ENCODE measurements at regions not wholly inside any gene's neighbourhood (a gene's known extent, or its start where the extent isn't known, plus 50 kb on each side); places are given as distances from the start of the nearest gene placed in this dataset.

DNA sequence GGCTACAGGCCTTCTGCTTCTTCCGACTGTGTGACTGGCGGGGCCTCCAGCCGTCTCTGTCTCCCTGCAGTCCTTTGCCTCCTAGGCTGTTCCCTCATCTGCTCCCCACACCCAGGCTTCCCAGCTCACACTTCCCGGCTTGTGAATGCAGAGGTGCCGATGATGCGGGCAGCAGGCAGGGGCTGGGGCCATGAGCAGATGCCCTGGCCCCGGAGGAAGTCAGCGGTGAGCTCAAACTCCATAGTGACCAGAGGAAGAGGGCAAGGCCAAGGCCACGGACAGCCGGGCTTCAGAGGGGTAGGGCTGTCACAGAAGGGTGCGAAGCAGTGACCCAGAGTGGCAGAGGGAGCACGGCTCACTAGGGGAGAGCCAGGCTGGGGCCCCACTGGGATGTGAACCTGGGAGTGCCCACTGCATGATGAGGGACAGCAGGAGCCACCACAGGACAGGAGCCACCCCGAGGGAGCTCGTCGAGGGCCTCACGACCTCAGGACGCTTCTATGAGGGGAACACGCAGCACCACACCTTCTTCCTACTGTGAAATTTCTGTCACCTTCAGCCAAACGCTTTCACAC is 515.9 kb downstream of the EIPR1 start:
- DNase-seq (ENCODE audit: low spot score in 2 of 2): no peak
- intact Hi-C loops (cut with DNase I): no loop called here
- no peaks in the 10 kb centered on the region for H3K4me1 ChIP-seq
- no peaks in the 10 kb centered on the region for H3K9me3 ChIP-seq
- no peak overlapping the region for H3K4me3 ChIP-seq
- no peak overlapping the region for H3K27ac ChIP-seq
- H3K27me3 ChIP-seq: no peaks in the 10 kb centered on the region
- no peaks in the 10 kb centered on the region for H3K36me3 ChIP-seq
- TF ChIP-seq, protein P1, sequence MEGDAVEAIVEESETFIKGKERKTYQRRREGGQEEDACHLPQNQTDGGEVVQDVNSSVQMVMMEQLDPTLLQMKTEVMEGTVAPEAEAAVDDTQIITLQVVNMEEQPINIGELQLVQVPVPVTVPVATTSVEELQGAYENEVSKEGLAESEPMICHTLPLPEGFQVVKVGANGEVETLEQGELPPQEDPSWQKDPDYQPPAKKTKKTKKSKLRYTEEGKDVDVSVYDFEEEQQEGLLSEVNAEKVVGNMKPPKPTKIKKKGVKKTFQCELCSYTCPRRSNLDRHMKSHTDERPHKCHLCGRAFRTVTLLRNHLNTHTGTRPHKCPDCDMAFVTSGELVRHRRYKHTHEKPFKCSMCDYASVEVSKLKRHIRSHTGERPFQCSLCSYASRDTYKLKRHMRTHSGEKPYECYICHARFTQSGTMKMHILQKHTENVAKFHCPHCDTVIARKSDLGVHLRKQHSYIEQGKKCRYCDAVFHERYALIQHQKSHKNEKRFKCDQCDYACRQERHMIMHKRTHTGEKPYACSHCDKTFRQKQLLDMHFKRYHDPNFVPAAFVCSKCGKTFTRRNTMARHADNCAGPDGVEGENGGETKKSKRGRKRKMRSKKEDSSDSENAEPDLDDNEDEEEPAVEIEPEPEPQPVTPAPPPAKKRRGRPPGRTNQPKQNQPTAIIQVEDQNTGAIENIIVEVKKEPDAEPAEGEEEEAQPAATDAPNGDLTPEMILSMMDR (IDR thresholded peaks at IDR 0.05): no peak

DNA sequence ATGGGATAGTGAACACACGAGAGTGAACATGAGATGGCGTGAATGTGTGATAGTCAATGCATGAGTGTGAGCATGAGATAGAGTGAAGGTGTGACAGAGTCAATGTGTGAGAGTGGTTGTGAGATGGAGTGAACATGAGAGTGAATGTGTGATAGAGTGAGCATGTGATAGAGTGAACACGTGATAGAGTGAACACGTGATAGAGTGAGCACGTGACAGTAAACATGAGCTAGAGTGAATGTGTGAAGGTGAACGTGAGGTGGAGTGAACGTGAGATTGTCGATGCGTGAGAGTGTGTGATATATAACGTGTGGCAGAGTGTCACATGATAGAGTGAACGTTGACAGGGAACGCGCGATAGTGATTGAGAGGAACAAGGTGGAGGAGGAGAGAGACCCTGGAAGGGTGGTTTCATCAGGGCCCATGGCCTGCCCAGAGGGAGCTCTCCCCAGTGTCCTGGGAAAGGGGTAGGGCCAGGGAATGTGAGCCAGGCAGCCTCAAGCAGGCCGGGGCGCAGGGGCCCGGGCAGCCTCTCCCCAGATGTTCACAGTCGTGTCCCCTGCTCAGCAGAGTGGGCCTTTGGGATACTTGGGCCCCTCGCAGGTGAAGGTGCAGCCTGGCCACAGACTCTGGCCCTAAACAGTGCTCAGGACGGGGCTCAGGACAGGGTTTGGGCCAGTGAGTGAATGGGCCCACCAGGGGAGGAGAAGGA is 516.9 kb downstream of the EIPR1 start:
- no peak overlapping the region for H3K27ac ChIP-seq
- no peaks in the 10 kb centered on the region for H3K9me3 ChIP-seq
- TF ChIP-seq, protein P1 (IDR thresholded peaks at IDR 0.05): no peak
- H3K36me3 ChIP-seq: no peaks in the 10 kb centered on the region
- no peak for DNase-seq (ENCODE audit: low spot score in 2 of 2)
- H3K4me1 ChIP-seq: no peaks in the 10 kb centered on the region
- H3K4me3 ChIP-seq: no peak overlapping the region
- intact Hi-C loops (cut with DNase I): no loop called here
- H3K27me3 ChIP-seq: no peaks in the 10 kb centered on the region

DNA sequence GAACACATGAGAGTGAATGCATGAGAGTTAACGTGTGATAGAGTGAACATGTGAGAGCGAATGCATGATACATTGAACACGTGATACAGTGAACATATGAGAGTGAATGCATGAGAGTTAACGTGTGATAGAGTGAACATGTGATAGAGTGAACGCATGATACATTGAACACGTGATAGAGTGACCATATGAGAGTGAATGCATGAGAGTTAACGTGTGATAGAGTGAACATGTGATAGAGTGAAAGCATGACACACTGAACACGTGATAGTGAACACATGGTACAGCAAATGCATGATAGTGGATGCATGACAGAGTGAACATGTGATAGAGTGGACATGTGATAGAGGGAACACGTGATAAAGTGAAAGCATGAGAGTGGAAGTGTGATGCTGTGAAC is 517.9 kb downstream of the EIPR1 start:
- H3K27ac ChIP-seq: no peak overlapping the region
- H3K4me3 ChIP-seq: no peak overlapping the region
- H3K4me1 ChIP-seq: no peaks in the 10 kb centered on the region
- H3K9me3 ChIP-seq: no peaks in the 10 kb centered on the region
- no peak for DNase-seq (ENCODE audit: low spot score in 2 of 2)
- H3K36me3 ChIP-seq: no peaks in the 10 kb centered on the region
- no peaks in the 10 kb centered on the region for H3K27me3 ChIP-seq
- TF ChIP-seq, protein P1 (IDR thresholded peaks at IDR 0.05): no peak
- intact Hi-C loops (cut with DNase I): no loop called here

DNA sequence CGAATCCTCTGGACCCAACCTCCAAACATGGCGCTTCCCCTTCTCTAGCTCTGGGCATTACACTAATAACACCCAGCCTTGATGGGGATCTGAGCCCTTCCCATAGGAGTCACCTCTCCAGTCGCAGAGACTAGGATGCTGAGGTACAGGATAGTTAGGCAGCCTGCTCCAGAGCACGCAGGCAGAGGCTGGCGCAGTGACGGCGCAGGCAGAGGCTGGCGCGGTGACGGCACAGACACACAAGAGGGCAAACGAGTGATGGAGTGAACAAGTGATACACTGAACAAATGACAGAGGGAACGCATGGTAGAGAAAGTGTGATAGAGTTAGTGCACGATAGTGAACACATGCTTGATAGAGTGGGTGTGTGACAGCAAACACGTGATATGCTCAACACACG is 518.5 kb downstream of the EIPR1 start:
- H3K9me3 ChIP-seq: no peaks in the 10 kb centered on the region
- H3K27ac ChIP-seq: no peak overlapping the region
- intact Hi-C loops (cut with DNase I): no loop called here
- no peaks in the 10 kb centered on the region for H3K27me3 ChIP-seq
- TF ChIP-seq, protein P1 (IDR thresholded peaks at IDR 0.05): no peak
- H3K4me1 ChIP-seq: no peaks in the 10 kb centered on the region
- no peak overlapping the region for H3K4me3 ChIP-seq
- DNase-seq (ENCODE audit: low spot score in 2 of 2): no peak
- no peaks in the 10 kb centered on the region for H3K36me3 ChIP-seq

DNA sequence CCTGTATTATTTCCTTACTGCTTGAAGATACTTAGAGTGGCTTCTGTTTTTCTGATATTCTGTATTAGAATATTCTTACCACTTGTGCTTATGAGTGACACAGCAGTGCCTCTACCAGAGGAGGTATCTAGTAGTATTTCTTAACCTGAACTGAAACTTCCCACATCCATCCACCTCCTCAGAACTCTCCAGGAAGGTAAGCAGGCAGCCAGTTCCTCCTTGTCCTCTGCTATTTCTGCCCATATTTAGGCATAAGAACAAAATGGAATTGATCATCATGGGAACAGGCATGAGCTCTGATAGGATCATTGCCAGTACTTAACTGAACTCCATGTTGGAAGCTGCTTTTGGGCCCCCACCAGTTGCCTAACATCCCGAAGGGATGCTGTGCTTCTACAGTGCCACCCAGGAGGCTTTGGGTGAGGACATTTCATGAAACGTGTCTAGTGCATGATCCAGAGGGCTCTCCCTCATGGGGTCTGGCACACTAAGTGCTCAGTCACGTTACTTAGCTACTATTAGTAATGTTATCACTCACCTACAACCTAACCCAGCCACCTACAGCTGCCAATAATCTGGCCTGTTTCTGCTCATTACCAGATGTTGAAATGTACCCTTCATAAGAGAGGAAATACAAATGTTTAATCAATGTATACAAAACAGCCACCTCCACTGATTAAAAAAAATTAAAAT is 520.7 kb downstream of the EIPR1 start:
- DNase-seq (ENCODE audit: low spot score in 2 of 2): no peak

More for the DNA sequence above, 520.7 kb downstream of the EIPR1 start:
- no peaks in the 10 kb centered on the region for H3K9me3 ChIP-seq
- H3K27me3 ChIP-seq: no peaks in the 10 kb centered on the region
- TF ChIP-seq, protein P1 (IDR thresholded peaks at IDR 0.05): no peak
- no peak overlapping the region for H3K27ac ChIP-seq
- H3K36me3 ChIP-seq: no peaks in the 10 kb centered on the region
- H3K4me1 ChIP-seq: no peaks in the 10 kb centered on the region
- H3K4me3 ChIP-seq: no peak overlapping the region
- intact Hi-C loops (cut with DNase I): no loop called here
